IMR-90 (cell line): ENCODE measurements at regions not wholly inside any gene's neighbourhood (a gene's known extent, or its start where the extent isn't known, plus 50 kb on each side); places are given as distances from the start of the nearest gene placed in this dataset.
A peak's percentile ranks its signal among the peaks of the same experiment; 100 is the strongest.

Source experiments
- ATAC-seq: fragments of 200-7000 bp; cut with Tn5 transposase; 2 replicates; pipeline ENCODE4 v1.9.1; 2020; ENCODE audit warnings: low read depth, mild to moderate bottlenecking, moderate library complexity
- BruUV-seq: library from RNA; stranded (reverse); fragments of 400-500 nt; replicated peaks from 2 replicates; lab custom pipeline; 2021; lab: Mats Ljungman, UMichigan
- CTCF ChIA-PET: fragments of 300-600 bp; formaldehyde crosslinking; extraction: SDS; loops from one replicate; lab custom pipeline; 2021; ENCODE audit warnings: antibody characterized with exemption; lab: Yijun Ruan, JAX
- POLR2A ChIA-PET: fragments of 300-600 bp; sonication (Branson Sonifier 250); formaldehyde crosslinking; loops from one replicate; lab custom pipeline; 2022; ENCODE audit warnings: antibody characterized with exemption; ENCODE audit not compliant: unreplicated experiment; lab: Charles Lee
- DNase-seq: peaks from one replicate; pipeline ENCODE4 v3.0.0; 2013
- H2AFZ ChIP-seq: replicated peaks from 2 replicates; pipeline ENCODE3; 2013; ENCODE audit warnings: low read length, mild to moderate bottlenecking; ENCODE audit not compliant: poor library complexity
- H2AK5ac ChIP-seq: 2 replicates; pipeline ENCODE4 v1.6.1; 2013; ENCODE audit warnings: low read depth, low read length, inconsistent platforms
- H2AK9ac ChIP-seq: replicated peaks from 2 replicates; pipeline ENCODE3; 2013; ENCODE audit warnings: mild to moderate bottlenecking, low read depth, low read length, moderate library complexity; ENCODE audit not compliant: poor library complexity
- H2BK120ac ChIP-seq: 2 replicates; pipeline ENCODE4 v1.6.1; 2013; ENCODE audit warnings: low read depth, low read length, inconsistent platforms
- H2BK15ac ChIP-seq: 3 replicates; pipeline ENCODE4 v1.6.1; 2013; ENCODE audit warnings: low read depth, low read length, inconsistent platforms
- H2BK20ac ChIP-seq: 2 replicates; pipeline ENCODE4 v1.6.1; 2013; ENCODE audit warnings: low read depth, mild to moderate bottlenecking, inconsistent platforms, low read length, moderate library complexity
- H2BK5ac ChIP-seq: 2 replicates; pipeline ENCODE4 v1.6.1; 2013; ENCODE audit warnings: mild to moderate bottlenecking, low read depth, low read length, inconsistent platforms; ENCODE audit not compliant: poor library complexity, severe bottlenecking
- H3K14ac ChIP-seq: replicated peaks from 2 replicates; pipeline ENCODE4 v1.6.1; 2013; ENCODE audit warnings: low read depth, low read length, inconsistent platforms
- H3K18ac ChIP-seq: 2 replicates; pipeline ENCODE4 v1.6.1; 2013; ENCODE audit warnings: low read depth, low read length, control low read depth
- H3K23ac ChIP-seq: 2 replicates; pipeline ENCODE4 v1.6.1; 2013; ENCODE audit warnings: low read depth, low read length, inconsistent platforms
- H3K27ac ChIP-seq: 2 replicates; pipeline ENCODE4 v1.5.1; 2013; ENCODE audit warnings: mild to moderate bottlenecking, control low read depth, low read length; ENCODE audit not compliant: insufficient read depth
- H3K27me3 ChIP-seq: 2 replicates; pipeline ENCODE4 v1.6.1; 2013; ENCODE audit warnings: low read length; ENCODE audit not compliant: control insufficient read depth, insufficient read depth
- H3K36me3 ChIP-seq: 2 replicates; pipeline ENCODE4 v1.6.1; 2013; ENCODE audit warnings: low read length, mixed read lengths; ENCODE audit not compliant: control insufficient read depth, insufficient read depth
- H3K4ac ChIP-seq: 2 replicates; pipeline ENCODE4 v1.6.1; 2013; ENCODE audit warnings: low read depth, low read length, inconsistent platforms
- H3K4me1 ChIP-seq: 2 replicates; pipeline ENCODE4 v1.6.1; 2013; ENCODE audit warnings: low read length, mixed read lengths; ENCODE audit not compliant: control insufficient read depth, insufficient read depth
- H3K4me2 ChIP-seq: 2 replicates; pipeline ENCODE4 v1.6.1; 2013; ENCODE audit warnings: low read depth, mild to moderate bottlenecking, control low read depth, low read length, moderate library complexity
- H3K4me3 ChIP-seq: 2 replicates; pipeline ENCODE4 v1.5.1; 2013; ENCODE audit warnings: low read depth, mild to moderate bottlenecking, control low read depth, low read length, moderate library complexity; ENCODE audit not compliant: insufficient read depth
- H3K56ac ChIP-seq: 2 replicates; pipeline ENCODE4 v1.6.1; 2013; ENCODE audit warnings: low read length, inconsistent platforms; ENCODE audit not compliant: insufficient read depth; ENCODE audit errors: extremely low read depth
- H3K79me1 ChIP-seq, 2 experiments: 2 replicates each; pipeline ENCODE4 v1.6.1; 2013; ENCODE audit warnings: low read length in 2 of 2, inconsistent platforms in 1 of 2, low read depth in 1 of 2
- H3K9ac ChIP-seq: 2 replicates; pipeline ENCODE4 v1.6.1; 2013; ENCODE audit warnings: low read depth, low read length, control low read depth
- H3K9me1 ChIP-seq: 2 replicates; pipeline ENCODE4 v1.6.1; 2013; ENCODE audit warnings: low read length, inconsistent platforms; ENCODE audit not compliant: insufficient read depth
- H3K9me3 ChIP-seq: 2 replicates; pipeline ENCODE4 v1.6.1; 2013; ENCODE audit warnings: low read length; ENCODE audit not compliant: control insufficient read depth, insufficient read depth
- H4K20me1 ChIP-seq: 2 replicates; pipeline ENCODE4 v1.6.1; 2013; ENCODE audit warnings: low read length, inconsistent platforms; ENCODE audit not compliant: insufficient read depth
- H4K5ac ChIP-seq: 2 replicates; pipeline ENCODE4 v1.6.1; 2013; ENCODE audit warnings: mild to moderate bottlenecking, low read depth, low read length, control low read depth
- H4K8ac ChIP-seq, 2 experiments: 2 replicates each; pipeline ENCODE4 v1.6.1; 2013; ENCODE audit warnings: low read depth in 2 of 2, low read length in 2 of 2, control low read depth in 1 of 2, inconsistent platforms in 1 of 2
- H4K91ac ChIP-seq: 2 replicates; pipeline ENCODE4 v1.6.1; 2013; ENCODE audit warnings: low read depth, low read length, inconsistent platforms; ENCODE audit not compliant: insufficient read depth
- BHLHE40 ChIP-seq: fragments of 150-350 bp; IDR thresholded peaks from 2 replicates; pipeline ENCODE4 v1.6.1; 2016; ENCODE audit warnings: mild to moderate bottlenecking, low read depth, low read length
- CHD1 ChIP-seq: IDR thresholded peaks from 2 replicates; pipeline ENCODE4 v1.6.1; 2012; ENCODE audit warnings: low read depth, low read length, improper control_type of control experiment
- RAD21 ChIP-seq: IDR thresholded peaks from 2 replicates; pipeline ENCODE4 v1.6.1; 2012; ENCODE audit warnings: low read length, improper control_type of control experiment
- SMC3 ChIP-seq: fragments of 150-350 bp; IDR thresholded peaks from 2 replicates; pipeline ENCODE4 v1.6.1; 2016; ENCODE audit warnings: low read depth, mild to moderate bottlenecking, antibody characterized with exemption, low read length, moderate library complexity
- WGBS, 2 experiments: methylation state at CpG; one replicate each; pipeline versions ENCODE4 v1.1.5 to v1.1.7; 2013; ENCODE audit warnings: missing lambda C conversion rate in 2 of 2; ENCODE audit not compliant: insufficient read length in 1 of 2; ENCODE audit errors: extremely low coverage in 2 of 2; 5-methylcytosine and 5-hydroxymethylcytosine counted together
- dilution Hi-C: fragments of 300-500 bp; cut with HindIII; formaldehyde crosslinking; loops from one replicate; pipeline ENCODE4 v1.14.3; 2018; ENCODE audit warnings: low sequenced_read_pairs; ENCODE audit not compliant: unreplicated experiment
- in situ Hi-C: fragments of 300-500 bp; cut with MboI; formaldehyde crosslinking; loops from 3 replicates; pipeline ENCODE4 v1.14.3; 2019; ENCODE audit warnings: low sequenced_read_pairs, inconsistent platforms, mixed read lengths
- intact Hi-C: fragments of 100-400 bp; cut with micrococcal nuclease; formaldehyde crosslinking; loops from 2 replicates; pipeline ENCODE4 v1.10.0; 2022
- TF ChIP-seq, protein P1 (sequence below): fragments of 150-350 bp; IDR thresholded peaks from 2 replicates; pipeline ENCODE4 v1.6.1; 2017; ENCODE audit warnings: mild to moderate bottlenecking, antibody characterized with exemption, low read length, low read depth

GRCh38 chr10:47178537-47179290 is 121.3 kb upstream of the GDF10 start:
- Histone ChIP-seq H2BK5ac (no peak overlapping the region), H3K4ac (no peak overlapping the region), H2BK120ac (no peak overlapping the region), H2BK20ac (no peak overlapping the region), H4K8ac (no peak overlapping the region), H3K23ac (no peak overlapping the region), H3K9ac (no peak overlapping the region), H3K27ac (no peak overlapping the region), H2AFZ (no peak overlapping the region), H3K14ac (no peak overlapping the region), H2AK9ac (no peak overlapping the region), H2BK15ac (no peak overlapping the region; the same call in 2 of the 3 replicates), H4K5ac (no peak overlapping the region), H3K4me3 (no peak overlapping the region), H3K18ac (no peak overlapping the region), H3K27me3 (no peaks in the 10 kb centered on the region; the same call in 1 of the 2 replicates), H3K79me1 (no peaks in the 10 kb centered on the region), H3K56ac (no peak overlapping the region), H3K4me2 (no peak overlapping the region), H4K91ac (no peak overlapping the region), H4K20me1 (no peaks in the 10 kb centered on the region), H3K9me3 (no peaks in the 10 kb centered on the region), H3K4me1 (peaks cover 12% of the 10 kb centered on the region), H3K9me1 (peaks cover 11% of the 10 kb centered on the region), H2AK5ac (peak overlapping the region; percentile 37; the same call in 1 of the 2 replicates), H3K36me3 (no peaks in the 10 kb centered on the region)
- no TSS peak for BruUV-seq
- in situ Hi-C loops = no loop called here
- ATAC-seq (no peak), DNase-seq (no peak)
- intact Hi-C loops = no loop called here
- dilution Hi-C loops = no loop called here
- WGBS, 2 experiments = 83% methylated on average over 1 of the region's 5 CpGs; no CpG with 5 or more reads in 1 of the 2 experiments
- no peak for TF ChIP-seq SMC3
- TF ChIP-seq RAD21 = no peak
- TF ChIP-seq BHLHE40 = no peak
- TF ChIP-seq, protein P1, sequence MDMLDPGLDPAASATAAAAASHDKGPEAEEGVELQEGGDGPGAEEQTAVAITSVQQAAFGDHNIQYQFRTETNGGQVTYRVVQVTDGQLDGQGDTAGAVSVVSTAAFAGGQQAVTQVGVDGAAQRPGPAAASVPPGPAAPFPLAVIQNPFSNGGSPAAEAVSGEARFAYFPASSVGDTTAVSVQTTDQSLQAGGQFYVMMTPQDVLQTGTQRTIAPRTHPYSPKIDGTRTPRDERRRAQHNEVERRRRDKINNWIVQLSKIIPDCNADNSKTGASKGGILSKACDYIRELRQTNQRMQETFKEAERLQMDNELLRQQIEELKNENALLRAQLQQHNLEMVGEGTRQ = no peak
- no peak for TF ChIP-seq CHD1
- POLR2A ChIA-PET = no interaction called here
- CTCF ChIA-PET = no interaction called here
